Spleen (tissue), 7 donors: ENCODE measurements at regions not wholly inside any gene's neighbourhood (a gene's known extent, or its start where the extent isn't known, plus 50 kb on each side); places are given as distances from the start of the nearest gene placed in this dataset.
"Not testable (repeated sequence)": the region's sequence is repeated elsewhere in the genome, so short reads cannot be mapped to it uniquely, and the experiment has no call there.

Experiments used
- POLR2A ChIP-seq, 3 donors: fragments of 450-650 bp; IDR thresholded peaks; one replicate each; pipeline ENCODE4 v1.5.1; 2017; ENCODE audit warnings: antibody characterized with exemption in 3 of 3, mild to moderate bottlenecking in 1 of 3
- POLR2AphosphoS5 ChIP-seq, 3 donors: sonication (generic); formaldehyde crosslinking; IDR thresholded peaks; one replicate each; pipeline ENCODE4 v1.5.1; 2017; ENCODE audit warnings: antibody characterized with exemption in 3 of 3
- TF ChIP-seq, protein P1 (sequence below), 11 experiments: fragments of 200-600 bp in 7 of 11; fragments of 450-650 bp in 4 of 11; sonication (generic) in 4 of 11; IDR thresholded peaks in 8 of 11; conservative IDR thresholded peaks in 3 of 11; 1 replicate in 7 of 11; 2 replicates in 4 of 11; pipeline versions ENCODE4 v1.4.0 to v1.8.0; 2016 to 2021; ENCODE audit warnings: antibody characterized with exemption in 11 of 11, inconsistent platforms in 4 of 11, mild to moderate bottlenecking in 1 of 11
- donor health status: DM: no; HTN: no; CAD: no; lungs with moderate emphysema.
- donor health status: DM: no; HTN: no; CAD: no.
- donor health status: DM: no; HTN: no; CAD: no.

DNA sequence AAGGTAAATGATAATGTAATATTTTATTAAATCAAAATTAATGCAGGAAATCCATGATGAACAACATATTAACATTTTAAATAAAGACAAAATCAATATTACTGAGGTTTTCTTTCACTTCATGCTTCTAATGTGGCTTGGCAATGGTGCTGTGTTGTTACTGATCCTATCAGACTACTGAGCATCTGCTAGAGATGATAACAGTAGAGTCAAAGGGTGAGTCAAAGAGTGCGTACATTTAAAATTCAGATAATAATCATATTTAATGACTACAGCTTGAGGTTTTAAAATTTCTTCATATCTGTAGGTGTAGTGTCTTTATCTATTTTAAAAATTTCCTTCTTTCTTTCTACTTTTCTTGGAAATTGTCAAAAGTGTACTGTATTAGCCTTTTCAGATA is 1628.1 kb upstream of the DEFB115 start:
- TF ChIP-seq, protein P1, sequence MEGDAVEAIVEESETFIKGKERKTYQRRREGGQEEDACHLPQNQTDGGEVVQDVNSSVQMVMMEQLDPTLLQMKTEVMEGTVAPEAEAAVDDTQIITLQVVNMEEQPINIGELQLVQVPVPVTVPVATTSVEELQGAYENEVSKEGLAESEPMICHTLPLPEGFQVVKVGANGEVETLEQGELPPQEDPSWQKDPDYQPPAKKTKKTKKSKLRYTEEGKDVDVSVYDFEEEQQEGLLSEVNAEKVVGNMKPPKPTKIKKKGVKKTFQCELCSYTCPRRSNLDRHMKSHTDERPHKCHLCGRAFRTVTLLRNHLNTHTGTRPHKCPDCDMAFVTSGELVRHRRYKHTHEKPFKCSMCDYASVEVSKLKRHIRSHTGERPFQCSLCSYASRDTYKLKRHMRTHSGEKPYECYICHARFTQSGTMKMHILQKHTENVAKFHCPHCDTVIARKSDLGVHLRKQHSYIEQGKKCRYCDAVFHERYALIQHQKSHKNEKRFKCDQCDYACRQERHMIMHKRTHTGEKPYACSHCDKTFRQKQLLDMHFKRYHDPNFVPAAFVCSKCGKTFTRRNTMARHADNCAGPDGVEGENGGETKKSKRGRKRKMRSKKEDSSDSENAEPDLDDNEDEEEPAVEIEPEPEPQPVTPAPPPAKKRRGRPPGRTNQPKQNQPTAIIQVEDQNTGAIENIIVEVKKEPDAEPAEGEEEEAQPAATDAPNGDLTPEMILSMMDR (IDR thresholded peaks at IDR 0.05 in 8 of 11, conservative IDR thresholded peaks at IDR 0.05 in 3 of 11) = not testable (repeated sequence)
- TF ChIP-seq POLR2A, POLR2AphosphoS5 (IDR thresholded peaks at IDR 0.05): not testable (repeated sequence)
